ENCODE measurements at regions not wholly inside any gene's neighbourhood (a gene's known extent, or its start where the extent isn't known, plus 50 kb on each side); places are given as distances from the start of the nearest gene placed in this dataset.

DNA sequence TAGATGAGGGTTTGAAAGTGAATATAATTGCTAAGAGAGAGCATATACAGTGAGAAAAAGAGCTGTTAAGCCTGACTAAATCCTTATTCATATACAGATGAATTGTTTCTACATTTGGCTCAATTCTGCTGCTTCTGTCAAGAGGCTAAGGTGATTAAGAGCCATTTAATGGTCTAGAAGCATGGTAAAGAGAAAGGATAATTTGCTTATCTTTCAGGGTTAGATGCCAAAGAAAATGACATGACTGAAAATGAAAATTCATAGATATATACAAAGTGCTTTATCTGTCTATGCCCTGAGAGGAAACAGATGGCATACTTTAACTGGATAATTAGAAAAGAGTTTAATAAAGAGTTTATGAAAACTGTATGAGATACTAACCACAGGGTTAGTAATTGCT is 834.9 kb downstream of the SLC6A15 start:
- no peak for TF ChIP-seq POLR2AphosphoS5 (IDR thresholded peaks at IDR 0.05)
- TF ChIP-seq, protein P1, sequence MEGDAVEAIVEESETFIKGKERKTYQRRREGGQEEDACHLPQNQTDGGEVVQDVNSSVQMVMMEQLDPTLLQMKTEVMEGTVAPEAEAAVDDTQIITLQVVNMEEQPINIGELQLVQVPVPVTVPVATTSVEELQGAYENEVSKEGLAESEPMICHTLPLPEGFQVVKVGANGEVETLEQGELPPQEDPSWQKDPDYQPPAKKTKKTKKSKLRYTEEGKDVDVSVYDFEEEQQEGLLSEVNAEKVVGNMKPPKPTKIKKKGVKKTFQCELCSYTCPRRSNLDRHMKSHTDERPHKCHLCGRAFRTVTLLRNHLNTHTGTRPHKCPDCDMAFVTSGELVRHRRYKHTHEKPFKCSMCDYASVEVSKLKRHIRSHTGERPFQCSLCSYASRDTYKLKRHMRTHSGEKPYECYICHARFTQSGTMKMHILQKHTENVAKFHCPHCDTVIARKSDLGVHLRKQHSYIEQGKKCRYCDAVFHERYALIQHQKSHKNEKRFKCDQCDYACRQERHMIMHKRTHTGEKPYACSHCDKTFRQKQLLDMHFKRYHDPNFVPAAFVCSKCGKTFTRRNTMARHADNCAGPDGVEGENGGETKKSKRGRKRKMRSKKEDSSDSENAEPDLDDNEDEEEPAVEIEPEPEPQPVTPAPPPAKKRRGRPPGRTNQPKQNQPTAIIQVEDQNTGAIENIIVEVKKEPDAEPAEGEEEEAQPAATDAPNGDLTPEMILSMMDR (IDR thresholded peaks at IDR 0.05 in 8 of 11, conservative IDR thresholded peaks at IDR 0.05 in 3 of 11): no peak

Measured in spleen (tissue), 7 donors.